T-helper 1 cell treated with Interleukin-12 subunit alpha and Interleukin-12 subunit beta and Interleukin-4 antibody, amounts not matched to agents 30 μg/mL and 1 μg/mL, for 36 hours (primary cell): ENCODE measurements at regions not wholly inside any gene's neighbourhood (a gene's known extent, or its start where the extent isn't known, plus 50 kb on each side); places are given as distances from the start of the nearest gene placed in this dataset.

Source experiments
- H3K27ac Mint-ChIP-seq: one replicate; pipeline ENCODE4 v1.8.0; 2021; ENCODE audit warnings: mild to moderate bottlenecking, mixed read lengths
- H3K27me3 Mint-ChIP-seq: one replicate; pipeline ENCODE4 v1.8.0; 2021; ENCODE audit warnings: low read depth, mixed read lengths
- H3K36me3 Mint-ChIP-seq: one replicate; pipeline ENCODE4 v1.8.0; 2021; ENCODE audit warnings: low read depth, mixed read lengths
- H3K4me1 Mint-ChIP-seq: one replicate; pipeline ENCODE4 v1.8.0; 2021; ENCODE audit warnings: low read depth, mixed read lengths
- H3K4me3 Mint-ChIP-seq: one replicate; pipeline ENCODE4 v1.8.0; 2021; ENCODE audit warnings: mild to moderate bottlenecking, moderate library complexity, mixed read lengths
- H3K9me3 Mint-ChIP-seq: one replicate; pipeline ENCODE4 v1.8.0; 2021; ENCODE audit warnings: mixed read lengths

DNA sequence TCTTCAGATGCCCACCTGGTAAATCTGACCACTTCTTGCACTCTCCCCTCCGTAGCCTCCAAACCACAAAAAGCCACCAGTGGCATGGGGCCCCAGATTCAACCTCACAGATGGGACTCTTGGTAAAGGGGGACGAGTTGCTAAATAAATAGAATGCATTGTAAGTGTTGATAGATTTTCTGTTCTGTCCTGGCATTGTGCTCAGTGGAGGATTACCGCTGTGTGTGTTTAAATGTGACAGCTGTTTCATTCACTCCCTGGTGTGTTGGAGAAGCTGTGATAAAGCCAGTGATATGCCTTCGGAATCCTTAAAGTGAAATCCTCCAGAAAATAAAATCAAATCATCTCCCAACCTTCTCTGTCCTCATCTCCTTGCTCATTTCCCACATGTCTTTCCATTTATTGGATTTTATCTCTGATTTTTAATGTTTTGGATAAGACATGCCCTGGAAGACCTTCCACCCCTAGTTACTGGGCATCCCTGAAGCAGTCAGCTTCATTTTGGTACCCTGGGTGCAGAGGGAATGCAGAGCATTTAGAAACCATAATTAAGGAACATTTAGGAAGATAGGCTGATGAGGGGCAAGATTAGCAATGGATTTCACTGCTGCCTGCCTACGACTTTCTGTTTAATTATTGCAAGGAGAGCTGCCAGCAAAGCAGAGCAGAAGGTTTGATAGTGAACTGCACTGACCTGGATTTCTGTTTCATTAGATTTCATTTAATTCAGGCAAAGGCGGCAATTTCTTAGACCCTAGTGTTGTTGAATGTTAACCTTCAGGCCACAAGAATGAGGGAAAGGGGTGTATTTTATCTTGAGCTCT lies 460.9 kb upstream of the KIRREL3 start:
- no peak overlapping the region for H3K27ac Mint-ChIP-seq
- H3K36me3 Mint-ChIP-seq, result no peaks in the 10 kb centered on the region
- H3K9me3 Mint-ChIP-seq, result no peaks in the 10 kb centered on the region
- no peak overlapping the region for H3K4me3 Mint-ChIP-seq
- no peaks in the 10 kb centered on the region for H3K4me1 Mint-ChIP-seq
- H3K27me3 Mint-ChIP-seq, result no peaks in the 10 kb centered on the region

DNA sequence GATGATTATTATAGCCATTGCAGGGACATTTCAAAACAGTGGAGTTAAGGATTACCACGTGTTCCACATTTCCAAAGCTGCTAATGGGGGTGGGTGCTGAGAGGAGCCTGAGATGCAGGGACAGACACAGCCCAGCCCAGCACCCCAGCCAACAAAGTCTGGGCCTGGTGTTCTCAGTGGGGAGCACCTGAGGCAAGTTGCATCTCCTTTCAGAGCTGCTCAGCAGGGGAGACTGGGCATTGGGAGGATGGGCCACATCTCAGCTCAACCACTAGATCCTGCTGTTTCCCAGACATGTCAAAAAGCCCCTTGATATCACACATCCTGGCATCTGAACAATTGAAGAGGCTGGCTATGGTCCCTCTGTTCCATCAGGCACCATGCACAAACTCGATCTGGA lies 458.0 kb upstream of the KIRREL3 start:
- Mint-ChIP-seq H3K4me3 (no peak overlapping the region), H3K36me3 (no peaks in the 10 kb centered on the region), H3K4me1 (no peaks in the 10 kb centered on the region), H3K27me3 (no peaks in the 10 kb centered on the region), H3K9me3 (no peaks in the 10 kb centered on the region), H3K27ac (no peak overlapping the region)

DNA sequence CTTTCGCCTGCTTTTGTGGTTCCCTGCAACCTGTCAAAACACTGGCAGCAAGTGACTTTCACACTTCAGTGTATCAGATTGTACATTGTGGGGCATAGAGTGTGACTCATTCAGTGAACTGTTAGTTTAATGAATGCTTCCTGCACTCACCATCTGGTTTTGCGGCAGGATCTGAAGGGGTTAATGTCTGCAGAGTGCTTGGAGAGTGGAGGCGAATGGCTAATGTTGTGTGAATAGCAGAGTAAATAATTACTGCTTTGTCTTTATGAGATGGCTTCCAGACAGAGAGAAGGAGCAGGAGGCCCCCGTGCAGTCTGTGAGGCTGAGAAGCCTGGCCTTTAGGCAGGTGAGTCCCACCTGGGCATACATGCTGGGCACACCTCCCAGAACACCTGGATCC lies 454.3 kb upstream of the KIRREL3 start:
- Mint-ChIP-seq H3K4me1 (no peaks in the 10 kb centered on the region), H3K9me3 (no peaks in the 10 kb centered on the region), H3K27me3 (no peaks in the 10 kb centered on the region), H3K36me3 (no peaks in the 10 kb centered on the region), H3K4me3 (no peak overlapping the region), H3K27ac (no peak overlapping the region)

DNA sequence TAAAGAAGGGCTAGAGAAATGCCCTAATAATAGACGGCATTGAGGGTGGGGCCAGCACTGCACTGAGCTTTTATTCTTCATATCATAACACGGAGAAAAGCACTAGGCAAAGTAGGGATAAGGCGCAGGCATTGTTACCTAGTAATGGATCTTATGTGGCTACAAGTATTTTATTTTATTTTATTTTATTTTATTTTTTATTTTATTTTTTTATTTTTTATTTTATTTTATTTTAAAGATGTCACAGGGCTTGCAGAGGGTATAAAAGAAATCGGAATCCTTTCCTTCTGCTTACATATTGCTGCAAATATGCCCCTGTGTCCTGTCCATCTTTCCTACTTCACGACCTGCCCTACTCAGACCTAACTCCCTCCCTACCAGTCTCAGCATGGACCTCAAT lies 452.0 kb upstream of the KIRREL3 start:
- H3K27me3 Mint-ChIP-seq, result no peaks in the 10 kb centered on the region
- no peaks in the 10 kb centered on the region for H3K9me3 Mint-ChIP-seq
- H3K4me3 Mint-ChIP-seq, result no peak overlapping the region
- H3K27ac Mint-ChIP-seq, result no peak overlapping the region
- no peaks in the 10 kb centered on the region for H3K4me1 Mint-ChIP-seq
- H3K36me3 Mint-ChIP-seq, result no peaks in the 10 kb centered on the region

DNA sequence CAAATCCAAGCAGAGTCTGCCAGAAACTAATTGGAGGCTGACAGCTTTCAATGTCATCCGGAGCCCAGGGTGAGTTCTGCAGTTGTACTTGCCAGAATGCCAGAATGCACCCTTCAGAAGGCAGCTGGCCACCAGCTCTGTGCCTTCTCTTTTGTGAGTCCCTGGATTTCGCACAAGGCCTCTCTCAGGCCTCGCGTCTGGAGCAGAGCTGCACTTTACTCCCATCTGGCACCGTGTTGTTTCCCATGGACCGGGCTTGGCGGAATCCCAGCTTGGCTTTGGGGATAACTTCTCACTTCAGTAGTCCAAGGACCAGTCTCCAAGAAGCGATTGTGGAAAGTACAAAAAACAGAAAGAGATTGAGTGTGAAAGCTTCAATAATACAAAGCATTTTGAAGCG lies 451.3 kb upstream of the KIRREL3 start:
- no peaks in the 10 kb centered on the region for H3K36me3 Mint-ChIP-seq
- H3K4me3 Mint-ChIP-seq, result no peak overlapping the region
- H3K4me1 Mint-ChIP-seq, result no peaks in the 10 kb centered on the region
- H3K27ac Mint-ChIP-seq, result no peak overlapping the region
- no peaks in the 10 kb centered on the region for H3K9me3 Mint-ChIP-seq
- no peaks in the 10 kb centered on the region for H3K27me3 Mint-ChIP-seq

DNA sequence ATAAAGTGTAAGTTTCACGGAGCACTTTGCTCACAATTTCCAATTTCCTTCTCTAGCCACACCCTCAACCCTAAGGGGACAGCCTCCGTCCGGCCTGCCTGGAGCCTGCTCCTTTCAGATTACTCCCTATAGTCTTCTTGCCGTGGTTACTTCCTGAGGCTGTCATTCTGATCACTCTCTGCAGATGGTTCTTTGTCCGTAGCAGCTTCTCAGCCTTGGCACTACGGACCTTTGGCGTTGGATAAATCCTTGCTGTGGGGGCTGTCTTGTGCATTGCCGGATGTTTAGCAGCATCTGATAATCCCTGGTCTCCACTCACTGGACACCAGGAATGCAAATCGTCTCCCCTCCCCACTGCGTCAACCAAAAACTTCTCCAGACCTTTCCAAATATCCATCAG lies 447.5 kb upstream of the KIRREL3 start:
- Mint-ChIP-seq H3K4me3 (no peak overlapping the region), H3K27me3 (no peaks in the 10 kb centered on the region), H3K4me1 (no peaks in the 10 kb centered on the region), H3K36me3 (no peaks in the 10 kb centered on the region), H3K9me3 (no peaks in the 10 kb centered on the region), H3K27ac (no peak overlapping the region)

DNA sequence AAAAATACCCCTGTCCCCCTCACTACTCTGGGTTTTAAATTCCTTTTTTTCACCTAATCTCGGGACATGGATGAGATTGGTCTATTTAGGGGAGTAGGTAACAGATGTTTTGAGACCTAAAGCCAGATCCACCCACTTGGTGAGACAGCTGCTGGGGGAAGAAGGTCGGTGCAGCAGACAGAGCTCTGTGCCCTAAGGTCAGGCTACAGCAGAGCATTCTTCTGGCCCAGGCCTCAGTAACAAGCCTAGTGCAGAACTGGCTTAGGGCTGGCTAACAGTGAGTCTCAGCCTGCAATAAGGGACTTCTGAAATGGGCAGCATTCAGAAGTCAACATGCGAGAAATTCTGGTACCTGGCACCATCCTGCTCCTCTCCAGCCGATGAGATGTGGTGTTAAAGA lies 444.9 kb upstream of the KIRREL3 start:
- H3K4me1 Mint-ChIP-seq, result no peaks in the 10 kb centered on the region
- no peaks in the 10 kb centered on the region for H3K27me3 Mint-ChIP-seq
- no peaks in the 10 kb centered on the region for H3K9me3 Mint-ChIP-seq
- no peaks in the 10 kb centered on the region for H3K36me3 Mint-ChIP-seq
- no peak overlapping the region for H3K4me3 Mint-ChIP-seq
- H3K27ac Mint-ChIP-seq, result no peak overlapping the region

DNA sequence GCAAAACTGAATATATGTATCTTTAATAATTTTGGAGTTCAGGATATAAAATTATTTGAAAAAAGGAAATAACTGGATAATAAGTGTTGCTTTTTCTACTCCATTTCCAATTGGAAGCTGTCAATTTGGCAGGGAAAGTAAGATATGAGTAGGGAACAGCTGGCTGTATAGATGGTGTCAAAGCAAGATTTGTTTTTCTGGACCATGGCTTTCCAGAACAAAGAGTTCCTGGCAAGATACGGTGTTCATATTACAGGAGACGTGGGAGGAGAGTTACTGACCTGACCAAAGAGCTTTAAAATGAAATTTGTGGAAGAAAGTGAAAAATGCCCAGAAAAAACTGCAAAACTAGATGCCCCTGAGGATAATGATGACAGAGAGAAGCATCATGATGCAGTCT lies 442.7 kb upstream of the KIRREL3 start:
- Mint-ChIP-seq H3K4me1 (no peaks in the 10 kb centered on the region), H3K9me3 (no peaks in the 10 kb centered on the region), H3K27me3 (no peaks in the 10 kb centered on the region)

DNA sequence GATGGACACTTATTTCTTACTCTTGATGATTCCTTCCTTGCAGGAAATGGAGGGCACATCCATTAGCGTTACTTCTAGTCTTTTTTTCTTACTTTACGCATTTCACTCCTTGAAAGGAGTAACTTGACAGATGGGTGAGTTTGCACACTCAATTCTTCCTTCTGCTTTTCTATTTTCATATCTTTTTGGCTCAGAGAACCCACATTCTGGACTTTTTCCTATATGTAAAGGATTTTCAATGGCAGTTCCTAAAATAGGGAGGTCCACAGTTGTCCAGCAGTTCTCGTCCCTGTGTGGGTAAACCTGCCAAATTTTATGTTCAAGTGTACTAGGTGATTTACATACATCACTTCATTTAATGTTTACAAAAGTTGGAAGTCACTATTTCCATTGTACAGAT lies 440.0 kb upstream of the KIRREL3 start:
- H3K36me3 Mint-ChIP-seq, result no peaks in the 10 kb centered on the region
- H3K4me3 Mint-ChIP-seq, result no peak overlapping the region
- H3K4me1 Mint-ChIP-seq, result no peaks in the 10 kb centered on the region
- H3K9me3 Mint-ChIP-seq, result no peaks in the 10 kb centered on the region
- no peak overlapping the region for H3K27ac Mint-ChIP-seq
- no peaks in the 10 kb centered on the region for H3K27me3 Mint-ChIP-seq

More for the DNA sequence above, 442.7 kb upstream of the KIRREL3 start:
- H3K36me3 Mint-ChIP-seq, result no peaks in the 10 kb centered on the region
- no peak overlapping the region for H3K4me3 Mint-ChIP-seq
- no peak overlapping the region for H3K27ac Mint-ChIP-seq

DNA sequence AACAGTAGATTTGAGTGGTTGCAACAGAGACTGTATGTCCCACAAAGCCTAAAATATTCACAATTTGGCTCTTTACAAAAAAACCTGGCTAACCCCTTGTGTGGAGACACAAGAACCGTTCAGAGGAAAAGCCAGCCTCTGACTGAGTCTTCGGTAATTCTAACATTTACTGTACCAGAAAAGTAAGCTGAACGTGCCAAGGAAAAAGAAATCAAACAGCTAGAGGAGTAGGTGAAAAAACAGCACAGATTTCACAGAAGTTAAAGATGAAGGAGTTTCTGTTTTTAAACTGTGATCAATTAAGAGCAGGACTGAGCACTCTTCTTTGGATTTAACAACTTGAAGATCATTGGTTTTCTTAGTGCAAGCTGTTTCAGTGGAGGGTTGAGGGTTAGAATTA lies 424.7 kb upstream of the KIRREL3 start:
- Mint-ChIP-seq H3K4me1 (no peaks in the 10 kb centered on the region), H3K27ac (no peak overlapping the region), H3K4me3 (no peak overlapping the region), H3K36me3 (no peaks in the 10 kb centered on the region), H3K27me3 (no peaks in the 10 kb centered on the region), H3K9me3 (no peaks in the 10 kb centered on the region)

DNA sequence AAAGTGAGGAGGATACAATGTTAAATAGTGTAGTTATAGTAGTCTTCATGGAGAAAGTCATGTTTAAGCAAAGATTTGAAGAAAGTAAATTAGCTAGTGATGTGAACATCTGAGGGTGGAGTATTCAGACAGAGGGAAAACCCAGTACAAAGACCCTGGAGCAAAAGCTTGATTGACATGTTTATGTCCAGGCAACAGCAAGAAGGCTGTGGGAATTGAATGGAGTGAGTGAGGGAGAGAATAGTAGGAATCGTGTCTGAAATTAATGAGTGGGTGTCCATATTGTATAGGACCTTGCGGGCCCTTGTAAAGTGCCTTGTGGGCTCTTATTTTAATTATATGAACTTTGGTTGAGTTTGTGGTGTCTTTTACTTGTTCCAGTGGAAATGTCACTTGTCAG lies 424.1 kb upstream of the KIRREL3 start:
- H3K36me3 Mint-ChIP-seq, result no peaks in the 10 kb centered on the region
- H3K4me1 Mint-ChIP-seq, result no peaks in the 10 kb centered on the region
- no peaks in the 10 kb centered on the region for H3K27me3 Mint-ChIP-seq
- no peaks in the 10 kb centered on the region for H3K9me3 Mint-ChIP-seq
- H3K4me3 Mint-ChIP-seq, result no peak overlapping the region
- no peak overlapping the region for H3K27ac Mint-ChIP-seq

DNA sequence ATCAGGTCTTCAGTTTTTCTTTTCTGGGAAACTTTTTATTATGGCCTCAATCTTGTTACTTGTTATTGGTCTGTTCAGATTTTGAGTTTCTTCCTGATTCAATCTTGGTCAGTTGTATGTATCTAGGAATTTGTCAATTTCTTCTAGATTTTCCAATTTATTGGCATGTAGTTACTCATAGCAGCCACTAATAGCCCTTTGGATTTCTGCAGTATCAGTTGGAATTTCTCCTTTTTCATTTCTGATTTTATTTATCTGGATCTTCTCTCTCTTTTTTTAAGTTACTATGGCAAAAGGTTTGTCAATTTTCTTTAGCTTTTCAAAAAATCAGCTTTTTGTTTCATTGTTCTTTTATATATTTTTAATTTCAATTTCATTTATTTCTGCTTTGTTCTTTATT lies 419.6 kb upstream of the KIRREL3 start:
- H3K36me3 Mint-ChIP-seq, result no peaks in the 10 kb centered on the region
- no peaks in the 10 kb centered on the region for H3K9me3 Mint-ChIP-seq
- H3K4me3 Mint-ChIP-seq, result no peak overlapping the region
- no peak overlapping the region for H3K27ac Mint-ChIP-seq
- H3K27me3 Mint-ChIP-seq, result no peaks in the 10 kb centered on the region
- H3K4me1 Mint-ChIP-seq, result no peaks in the 10 kb centered on the region

DNA sequence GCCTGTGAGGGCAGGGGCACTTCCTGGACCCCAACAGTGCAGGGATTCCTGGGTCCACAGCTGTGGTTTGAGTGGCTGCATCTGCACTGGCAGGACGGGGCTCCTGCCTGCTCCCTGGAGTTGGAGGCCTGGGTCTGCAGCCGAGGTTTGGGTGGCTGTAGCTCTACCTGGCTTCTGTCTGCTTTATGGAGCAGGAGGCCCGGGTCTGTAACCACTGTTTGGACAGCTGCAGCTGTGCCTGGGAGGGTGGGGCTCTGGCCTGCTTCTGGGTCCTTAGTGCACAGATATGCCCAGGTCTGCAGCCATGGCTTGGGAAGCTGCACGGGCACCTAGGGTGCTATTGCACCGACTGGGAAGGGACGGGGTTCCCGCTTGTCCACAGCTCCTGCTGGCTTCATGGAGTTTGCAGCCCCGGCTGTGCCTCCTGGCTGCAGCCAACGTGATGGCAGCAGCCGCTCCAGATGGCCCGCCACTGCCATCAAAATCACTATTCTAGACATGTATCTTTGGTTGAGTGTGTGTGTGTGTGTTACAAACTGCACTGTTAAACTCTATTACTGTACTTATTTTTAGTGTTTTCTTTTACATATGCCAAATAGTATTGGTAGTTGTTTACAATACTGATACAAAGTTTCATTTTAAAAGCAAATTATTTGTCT lies 412.3 kb upstream of the KIRREL3 start:
- H3K4me1 Mint-ChIP-seq, result no peaks in the 10 kb centered on the region

DNA sequence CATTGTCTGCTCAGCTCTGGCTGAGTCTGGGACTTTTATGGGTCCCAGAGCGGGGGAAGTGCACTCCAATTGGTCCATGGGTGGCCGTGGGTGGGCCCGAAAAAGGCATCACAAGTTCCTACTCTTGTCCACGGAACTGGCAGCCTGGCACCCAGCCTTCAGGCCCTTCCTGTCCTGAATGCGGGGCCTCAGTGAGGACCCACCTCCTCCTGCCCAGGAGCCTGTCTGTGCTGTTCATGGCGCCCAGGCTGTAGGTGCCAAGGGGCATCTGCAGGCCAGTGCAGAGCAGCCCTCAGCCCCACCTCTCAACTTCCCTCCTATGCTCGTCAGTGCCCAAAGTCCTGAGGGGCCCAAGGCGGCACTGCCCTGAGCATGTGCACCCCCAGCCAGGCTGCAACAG lies 411.7 kb upstream of the KIRREL3 start:
- no peaks in the 10 kb centered on the region for H3K27me3 Mint-ChIP-seq
- H3K4me3 Mint-ChIP-seq, result no peak overlapping the region
- no peak overlapping the region for H3K27ac Mint-ChIP-seq
- peaks cover 8% of the 10 kb centered on the region for H3K9me3 Mint-ChIP-seq
- no peaks in the 10 kb centered on the region for H3K36me3 Mint-ChIP-seq
- no peaks in the 10 kb centered on the region for H3K4me1 Mint-ChIP-seq

More for the DNA sequence above, 412.3 kb upstream of the KIRREL3 start:
- Mint-ChIP-seq H3K4me3 (no peak overlapping the region), H3K27me3 (no peaks in the 10 kb centered on the region), H3K36me3 (no peaks in the 10 kb centered on the region), H3K27ac (no peak overlapping the region), H3K9me3 (peaks cover 8% of the 10 kb centered on the region)

DNA sequence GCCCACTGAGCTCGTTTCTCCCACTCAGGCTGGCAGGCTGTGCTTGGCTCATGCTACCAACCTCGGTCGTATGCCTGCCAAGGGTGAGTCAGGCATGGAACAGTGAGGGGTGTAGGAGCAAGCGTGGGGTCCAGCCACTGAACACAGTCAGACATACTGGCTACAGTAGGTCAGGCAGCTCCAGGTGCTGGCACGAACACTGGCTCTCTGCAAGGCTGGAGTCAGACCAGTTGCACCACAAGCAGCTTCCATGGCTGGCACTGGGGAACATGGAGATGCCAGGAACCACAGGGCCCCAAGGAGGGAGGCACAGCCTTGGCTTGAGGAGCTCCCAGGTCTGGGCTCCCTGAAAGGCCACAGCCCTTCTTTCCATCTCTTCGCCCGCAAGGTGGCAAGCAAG lies 410.7 kb upstream of the KIRREL3 start:
- no peak overlapping the region for H3K27ac Mint-ChIP-seq
- H3K9me3 Mint-ChIP-seq, result peaks cover 8% of the 10 kb centered on the region
- no peaks in the 10 kb centered on the region for H3K36me3 Mint-ChIP-seq
- H3K4me3 Mint-ChIP-seq, result no peak overlapping the region
- H3K4me1 Mint-ChIP-seq, result no peaks in the 10 kb centered on the region
- H3K27me3 Mint-ChIP-seq, result no peaks in the 10 kb centered on the region
